H1 (cell line): ENCODE measurements at regions not wholly inside any gene's neighbourhood (a gene's known extent, or its start where the extent isn't known, plus 50 kb on each side); places are given as distances from the start of the nearest gene placed in this dataset.

Source experiments
- CTCF ChIA-PET: fragments of 300-600 bp; sonication (Branson Sonifier 250); formaldehyde crosslinking; loops from one replicate; lab custom pipeline; 2021; ENCODE audit not compliant: partially characterized antibody; lab: Charles Lee
- POLR2A ChIA-PET: fragments of 300-600 bp; sonication (Branson Sonifier 250); formaldehyde crosslinking; loops from one replicate; lab custom pipeline; 2021; ENCODE audit warnings: inconsistent platforms; ENCODE audit not compliant: partially characterized antibody; lab: Charles Lee
- DNase-seq, 2 experiments: peaks; one replicate each; pipeline versions ENCODE4 v3.0.0 to v3.0.0-alpha.2; 2010 to 2022; ENCODE audit warnings: low spot score in 2 of 2, low read depth in 1 of 2, mixed read lengths in 1 of 2
- FAIRE-seq: peaks from 2 replicates; lab custom pipeline; 2011; peaks lifted over from hg19 to GRCh38; lab: Jason Lieb, UNC
- H2AFZ ChIP-seq: 2 replicates; pipeline ENCODE4 v1.8.1; 2012; ENCODE audit warnings: low read length, inconsistent platforms
- H2AK5ac ChIP-seq: 2 replicates; pipeline ENCODE4 v1.6.1; 2013; ENCODE audit warnings: low read depth, low read length
- H2BK120ac ChIP-seq: replicated peaks from 2 replicates; pipeline ENCODE3; 2013; ENCODE audit warnings: low read depth, low read length, inconsistent platforms
- H2BK12ac ChIP-seq: 2 replicates; pipeline ENCODE4 v1.6.1; 2013; ENCODE audit warnings: low read depth, low read length
- H2BK15ac ChIP-seq: 2 replicates; pipeline ENCODE4 v1.6.1; 2013; ENCODE audit warnings: low read length
- H2BK20ac ChIP-seq: 2 replicates; pipeline ENCODE4 v1.6.1; 2013; ENCODE audit warnings: low read length
- H2BK5ac ChIP-seq: 2 replicates; pipeline ENCODE4 v1.6.1; 2013; ENCODE audit warnings: low read depth, low read length
- H3K14ac ChIP-seq: 2 replicates; pipeline ENCODE4 v1.6.1; 2013; ENCODE audit warnings: inconsistent platforms; ENCODE audit not compliant: insufficient read length
- H3K18ac ChIP-seq: 2 replicates; pipeline ENCODE4 v1.6.1; 2013; ENCODE audit warnings: low read length; ENCODE audit errors: extremely low read depth
- H3K23ac ChIP-seq: 2 replicates; pipeline ENCODE4 v1.6.1; 2013; ENCODE audit warnings: inconsistent platforms; ENCODE audit not compliant: insufficient read length
- H3K23me2 ChIP-seq: 2 replicates; pipeline ENCODE4 v1.6.1; 2013; ENCODE audit warnings: low read depth, low read length
- H3K27ac ChIP-seq: 2 replicates; pipeline ENCODE4 v1.6.1; 2011; ENCODE audit warnings: low read depth, low read length, inconsistent platforms
- H3K27me3 ChIP-seq, 4 experiments: replicated peaks in 1 of 4; 1 replicate in 1 of 4; 2 replicates in 3 of 4; pipeline versions ENCODE4 v1.6.1 to v1.8.1; 2011 to 2013; ENCODE audit warnings: low read length in 3 of 4, mild to moderate bottlenecking in 3 of 4, inconsistent platforms in 2 of 4, mixed read lengths in 2 of 4, moderate library complexity in 1 of 4; ENCODE audit not compliant: control insufficient read depth in 3 of 4, insufficient read depth in 3 of 4; ENCODE audit errors: extremely low read depth in 1 of 4
- H3K36me3 ChIP-seq, 4 experiments: 2 replicates each; pipeline versions ENCODE4 v1.6.1 to v1.8.1; 2011 to 2013; ENCODE audit warnings: mild to moderate bottlenecking in 4 of 4, low read length in 3 of 4, moderate library complexity in 2 of 4, control low read depth in 1 of 4, inconsistent platforms in 1 of 4; ENCODE audit not compliant: insufficient read depth in 4 of 4, control insufficient read depth in 2 of 4
- H3K4ac ChIP-seq: replicated peaks from 2 replicates; pipeline ENCODE3; 2013; ENCODE audit warnings: low read length, low read depth, mixed read lengths, inconsistent platforms; ENCODE audit not compliant: insufficient read length
- H3K4me1 ChIP-seq, 4 experiments: replicated peaks in 1 of 4; 1 replicate in 1 of 4; 2 replicates in 3 of 4; pipeline versions ENCODE4 v1.6.1 to v1.8.1; 2011 to 2013; ENCODE audit warnings: low read length in 3 of 4, inconsistent platforms in 2 of 4, mixed read lengths in 1 of 4; ENCODE audit not compliant: insufficient read depth in 4 of 4, control insufficient read depth in 3 of 4
- H3K4me2 ChIP-seq, 2 experiments: 2 replicates each; pipeline versions ENCODE4 v1.6.1 to v1.8.1; 2011 to 2013; ENCODE audit warnings: low read depth in 2 of 2, low read length in 2 of 2, control low read depth in 1 of 2, inconsistent platforms in 1 of 2, mild to moderate bottlenecking in 1 of 2; ENCODE audit not compliant: insufficient read depth in 1 of 2
- H3K4me3 ChIP-seq, 4 experiments: fragments of 200-600, 300-600 bp in 1 of 4; sonication (generic), shearing (Covaris generic), sonication (Bioruptor Twin) in 1 of 4; 2 replicates each; pipeline versions ENCODE4 v1.5.1 to v1.8.1; 2011 to 2016; ENCODE audit warnings: low read length in 4 of 4, low read depth in 3 of 4, control low read depth in 2 of 4, inconsistent platforms in 2 of 4, mild to moderate bottlenecking in 2 of 4, mixed read lengths in 1 of 4, moderate library complexity in 1 of 4; ENCODE audit not compliant: insufficient read depth in 2 of 4; ENCODE audit errors: extremely low read depth in 1 of 4
- H3K56ac ChIP-seq: replicated peaks from 2 replicates; pipeline ENCODE3; 2013; ENCODE audit warnings: low read depth, mild to moderate bottlenecking, mixed read lengths, low read length, inconsistent platforms; ENCODE audit not compliant: insufficient read length
- H3K79me1 ChIP-seq: 2 replicates; pipeline ENCODE4 v1.6.1; 2013; ENCODE audit warnings: low read depth, low read length, control low read depth
- H3K79me2 ChIP-seq, 2 experiments: 2 replicates each; pipeline versions ENCODE4 v1.6.1 to v1.8.1; 2012 to 2013; ENCODE audit warnings: low read length in 2 of 2, mild to moderate bottlenecking in 2 of 2, inconsistent platforms in 1 of 2; ENCODE audit not compliant: insufficient read depth in 2 of 2, control insufficient read depth in 1 of 2
- H3K9ac ChIP-seq, 4 experiments: replicated peaks in 1 of 4; 1 replicate in 1 of 4; 2 replicates in 3 of 4; pipeline versions ENCODE4 v1.6.1 to v1.8.1; 2011 to 2013; ENCODE audit warnings: low read depth in 3 of 4, low read length in 3 of 4, control low read depth in 2 of 4, mild to moderate bottlenecking in 2 of 4, moderate library complexity in 2 of 4, inconsistent platforms in 1 of 4; ENCODE audit errors: extremely low read depth in 1 of 4
- H3K9me3 ChIP-seq, 2 experiments: 2 replicates each; pipeline versions ENCODE4 v1.6.1 to v1.8.1; 2012 to 2013; ENCODE audit warnings: mild to moderate bottlenecking in 2 of 2, moderate library complexity in 2 of 2, control low read depth in 1 of 2, inconsistent platforms in 1 of 2, low read depth in 1 of 2, low read length in 1 of 2, mixed read lengths in 1 of 2; ENCODE audit not compliant: insufficient read depth in 2 of 2
- H4K20me1 ChIP-seq, 2 experiments: replicated peaks in 1 of 2; 2 replicates each; pipeline versions ENCODE3 to v1.8.1; 2011 to 2013; ENCODE audit warnings: inconsistent platforms in 2 of 2, low read length in 2 of 2, mild to moderate bottlenecking in 1 of 2; ENCODE audit not compliant: insufficient read depth in 2 of 2, control insufficient read depth in 1 of 2
- H4K5ac ChIP-seq: 2 replicates; pipeline ENCODE4 v1.6.1; 2013; ENCODE audit warnings: low read length, low read depth, mixed read lengths, inconsistent platforms; ENCODE audit not compliant: insufficient read length
- H4K8ac ChIP-seq: 2 replicates; pipeline ENCODE4 v1.8.0; 2013; ENCODE audit warnings: mild to moderate bottlenecking, moderate library complexity, low read length, inconsistent platforms; ENCODE audit not compliant: insufficient read depth; ENCODE audit errors: extremely low read depth
- H4K91ac ChIP-seq: replicated peaks from 2 replicates; pipeline ENCODE3; 2013; ENCODE audit warnings: low read length, mixed read lengths, inconsistent platforms; ENCODE audit not compliant: insufficient read length
- CHD1 ChIP-seq: IDR thresholded peaks from 2 replicates; pipeline ENCODE4 v1.6.1; 2012; ENCODE audit warnings: low read depth, low read length, improper control_type of control experiment
- CTBP2 ChIP-seq: IDR thresholded peaks from 2 replicates; pipeline ENCODE4 v1.7.0; 2011; ENCODE audit warnings: borderline replicate concordance, mild to moderate bottlenecking, moderate library complexity, mixed read lengths, low read length; ENCODE audit not compliant: insufficient read depth, insufficient read length
- EZH2 ChIP-seq: fragments of 200-600 bp; sonication (generic); IDR thresholded peaks from 2 replicates; pipeline ENCODE4 v1.7.1; 2012; ENCODE audit warnings: low read depth, mild to moderate bottlenecking, moderate library complexity, low read length, inconsistent platforms; ENCODE audit not compliant: severe bottlenecking
- HDAC2 ChIP-seq, 2 experiments: fragments of 300-600 bp in 1 of 2; sonication (generic) in 1 of 2; IDR thresholded peaks; 2 replicates each; pipeline ENCODE4 v1.6.1; 2011 to 2012; ENCODE audit warnings: low read depth in 2 of 2, low read length in 2 of 2, mild to moderate bottlenecking in 2 of 2, moderate library complexity in 2 of 2, borderline replicate concordance in 1 of 2, inconsistent platforms in 1 of 2
- PHF8 ChIP-seq: fragments of 200-600 bp; sonication (generic); conservative IDR thresholded peaks from 2 replicates; pipeline ENCODE4 v1.7.1; 2012; ENCODE audit warnings: low read depth, mild to moderate bottlenecking, inconsistent platforms, low read length, moderate library complexity
- POLR2A ChIP-seq, 2 experiments: IDR thresholded peaks; 1 replicate in 1 of 2; 2 replicates in 1 of 2; pipeline ENCODE4 v1.6.1; 2011; ENCODE audit warnings: low read depth in 2 of 2, low read length in 2 of 2, mild to moderate bottlenecking in 2 of 2; ENCODE audit errors: control extremely low read depth in 1 of 2
- POU5F1 ChIP-seq: IDR thresholded peaks from 2 replicates; pipeline ENCODE4 v1.6.1; 2011; ENCODE audit warnings: low read depth, mild to moderate bottlenecking, low read length, moderate library complexity
- RBBP5 ChIP-seq: IDR thresholded peaks from 2 replicates; pipeline ENCODE4 v1.7.1; 2012; ENCODE audit warnings: low read depth, mild to moderate bottlenecking, inconsistent platforms, low read length, moderate library complexity, borderline replicate concordance
- RXRA ChIP-seq: IDR thresholded peaks from 2 replicates; pipeline ENCODE4 v1.6.1; 2011; ENCODE audit warnings: low read depth, mild to moderate bottlenecking, low read length, moderate library complexity; ENCODE audit not compliant: insufficient read depth
- SAP30 ChIP-seq: fragments of 300-600 bp; sonication (generic); IDR thresholded peaks from 2 replicates; pipeline ENCODE4 v1.7.1; 2012; ENCODE audit warnings: low read length, moderate library complexity, mild to moderate bottlenecking, inconsistent platforms; ENCODE audit not compliant: insufficient read depth, insufficient replicate concordance
- SIX5 ChIP-seq: IDR thresholded peaks from 2 replicates; pipeline ENCODE4 v1.6.1; 2011; ENCODE audit warnings: mild to moderate bottlenecking, low read depth, low read length
- SRF ChIP-seq: IDR thresholded peaks from 2 replicates; pipeline ENCODE4 v1.6.1; 2011; ENCODE audit warnings: mild to moderate bottlenecking, low read depth, low read length, moderate library complexity
- TBP ChIP-seq: IDR thresholded peaks from 2 replicates; pipeline ENCODE4 v1.6.1; 2011; ENCODE audit warnings: low read depth, low read length, improper control_type of control experiment
- TCF12 ChIP-seq: IDR thresholded peaks from 2 replicates; pipeline ENCODE4 v1.6.1; 2011; ENCODE audit warnings: low read depth, mild to moderate bottlenecking, low read length
- YY1 ChIP-seq: IDR thresholded peaks from 2 replicates; pipeline ENCODE4 v1.6.1; 2011; ENCODE audit warnings: low read depth, mild to moderate bottlenecking, low read length
- TF ChIP-seq, protein P1 (sequence below): IDR thresholded peaks from 2 replicates; pipeline ENCODE4 v1.6.1; 2011; ENCODE audit warnings: low read depth, mild to moderate bottlenecking, low read length; ENCODE audit not compliant: insufficient read depth

GRCh38 chrX:16440446-16440845 is 209.5 kb upstream of the S100G start:
- H3K79me1 ChIP-seq, result no peaks in the 10 kb centered on the region
- FAIRE-seq, result no peak
- TF ChIP-seq PHF8 (no peak), SRF (no peak), CHD1 (no peak), TBP (no peak), SAP30 (no peak), RXRA (no peak), CTBP2 (no peak), YY1 (no peak), EZH2 (no peak), POLR2A (IDR thresholded peaks at IDR 0.05; ENCODE audit: control extremely low read depth in 1 of 2, low read depth in 2 of 2, low read length in 2 of 2) (no peak), TCF12 (no peak), RBBP5 (no peak), HDAC2 (IDR thresholded peaks at IDR 0.05; ENCODE audit: borderline replicate concordance in 1 of 2, low read depth in 2 of 2, low read length in 2 of 2) (no peak), SIX5 (no peak), POU5F1 (no peak)
- TF ChIP-seq, protein P1, sequence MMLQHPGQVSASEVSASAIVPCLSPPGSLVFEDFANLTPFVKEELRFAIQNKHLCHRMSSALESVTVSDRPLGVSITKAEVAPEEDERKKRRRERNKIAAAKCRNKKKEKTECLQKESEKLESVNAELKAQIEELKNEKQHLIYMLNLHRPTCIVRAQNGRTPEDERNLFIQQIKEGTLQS, result no peak

More at GRCh38 chrX:16440446-16440845, 209.5 kb upstream of the S100G start:
- Histone ChIP-seq H3K56ac (no peak overlapping the region), H4K8ac (no peak overlapping the region), H3K14ac (no peak overlapping the region), H3K4me2 (no peak overlapping the region), H2AK5ac (no peak overlapping the region), H3K4me3 (no peak overlapping the region), H3K79me2 (no peaks in the 10 kb centered on the region), H2AFZ (no peak overlapping the region), H4K91ac (no peak overlapping the region), H2BK5ac (no peak overlapping the region), H2BK15ac (no peak overlapping the region), H4K5ac (no peak overlapping the region), H3K9ac (no peak overlapping the region), H3K36me3 (no peaks in the 10 kb centered on the region), H3K4ac (no peak overlapping the region), H2BK120ac (no peak overlapping the region), H2BK20ac (no peak overlapping the region), H3K18ac (no peak overlapping the region), H4K20me1 (no peaks in the 10 kb centered on the region), H3K23me2 (no peaks in the 10 kb centered on the region), H3K27ac (no peak overlapping the region), H3K9me3 (no peaks in the 10 kb centered on the region), H3K4me1 (peaks cover 0 to under 1% (median 0%) of the 10 kb centered on the region in 4 experiments; a peak in 1 of 7 replicates), H3K23ac (no peak overlapping the region), H3K27me3 (no peaks in the 10 kb centered on the region), H2BK12ac (no peak overlapping the region)
- DNase-seq, result no peak
- POLR2A ChIA-PET, result no interaction called here
- CTCF ChIA-PET, result no interaction called here
